ENCODE measurements at regions not wholly inside any gene's neighbourhood (a gene's known extent, or its start where the extent isn't known, plus 50 kb on each side); places are given as distances from the start of the nearest gene placed in this dataset.

DNA sequence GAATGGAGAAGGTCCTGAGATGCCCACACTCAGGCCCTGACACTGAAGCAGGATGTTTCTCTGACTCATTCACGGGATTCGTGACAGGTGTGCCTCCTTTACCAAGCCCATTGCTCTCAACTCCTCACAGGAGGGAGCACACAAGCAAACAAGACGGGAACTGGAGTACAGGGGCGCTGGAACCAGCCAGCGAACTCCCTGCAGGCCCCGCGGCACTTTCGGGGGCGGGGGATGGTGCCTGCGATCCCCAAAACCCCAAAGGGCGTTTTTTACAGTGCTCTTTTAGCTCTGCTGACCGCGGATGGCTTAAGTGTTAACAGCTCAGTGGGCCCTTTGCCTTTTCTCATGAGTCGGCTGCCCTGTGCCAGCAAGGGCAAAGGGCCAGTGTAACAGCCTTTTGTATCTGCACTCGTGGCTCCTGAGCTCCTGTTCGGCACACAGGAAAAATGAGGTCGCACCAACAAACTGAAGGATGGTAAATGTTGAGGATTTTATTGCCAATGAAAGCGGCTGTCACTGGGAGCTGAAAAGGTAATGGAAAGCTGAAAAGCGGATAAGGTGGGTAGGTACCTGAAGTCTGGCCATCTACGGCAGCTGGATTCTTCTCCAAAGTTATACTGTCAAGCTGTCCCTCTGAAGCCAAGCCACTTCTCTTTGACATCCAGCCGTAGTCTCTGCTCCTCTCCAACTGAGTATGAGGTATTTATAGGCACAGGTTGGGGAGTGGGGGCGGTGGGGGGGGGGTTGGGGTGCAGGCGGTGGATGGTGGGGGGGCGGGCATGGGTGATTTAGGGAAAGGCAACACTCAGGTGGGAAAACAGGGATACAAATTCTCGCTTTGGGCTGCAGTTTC is 65.0 kb upstream of the TRPC4 start:
- DNase-seq (ENCODE audit: low spot score): no peak

DNA sequence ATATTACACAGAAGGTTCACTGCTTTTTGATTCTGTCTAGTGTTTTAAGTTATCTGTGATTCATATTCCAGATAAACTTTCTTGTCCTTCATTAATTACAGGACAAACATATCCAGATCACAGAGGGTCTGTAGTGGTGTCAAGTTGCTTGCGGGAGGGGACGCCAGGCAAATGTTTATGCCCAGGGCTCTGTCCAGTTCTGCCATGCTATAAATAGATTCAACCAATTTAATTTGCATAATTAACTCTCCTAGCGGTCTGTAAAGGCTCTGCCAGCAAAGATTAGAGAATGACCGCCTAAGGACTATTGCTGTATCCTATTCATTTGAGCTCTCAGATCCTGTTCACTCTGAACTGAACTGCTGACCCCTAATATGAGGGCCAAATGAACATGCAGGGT is 59.7 kb upstream of the TRPC4 start:
- no peak for DNase-seq (ENCODE audit: low spot score)

DNA sequence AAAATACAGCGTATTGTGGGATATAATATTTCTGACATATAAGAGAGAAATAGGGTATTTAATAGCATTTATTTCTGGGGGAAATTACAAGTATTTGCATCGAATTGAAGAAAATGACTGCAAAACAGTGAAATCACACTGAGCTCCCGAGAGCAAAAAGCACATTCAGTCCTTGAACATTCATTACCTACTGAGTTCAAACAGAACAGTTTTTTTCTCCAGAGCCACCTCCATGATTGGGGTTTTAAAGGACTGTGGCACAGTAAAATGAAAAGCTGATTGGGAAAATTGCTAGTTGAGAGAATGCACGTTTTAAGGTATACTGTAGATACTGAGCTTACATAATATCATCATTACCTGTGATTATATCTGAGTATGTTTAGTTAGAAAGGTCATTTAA is 58.0 kb upstream of the TRPC4 start:
- no peak for DNase-seq (ENCODE audit: low spot score)

DNA sequence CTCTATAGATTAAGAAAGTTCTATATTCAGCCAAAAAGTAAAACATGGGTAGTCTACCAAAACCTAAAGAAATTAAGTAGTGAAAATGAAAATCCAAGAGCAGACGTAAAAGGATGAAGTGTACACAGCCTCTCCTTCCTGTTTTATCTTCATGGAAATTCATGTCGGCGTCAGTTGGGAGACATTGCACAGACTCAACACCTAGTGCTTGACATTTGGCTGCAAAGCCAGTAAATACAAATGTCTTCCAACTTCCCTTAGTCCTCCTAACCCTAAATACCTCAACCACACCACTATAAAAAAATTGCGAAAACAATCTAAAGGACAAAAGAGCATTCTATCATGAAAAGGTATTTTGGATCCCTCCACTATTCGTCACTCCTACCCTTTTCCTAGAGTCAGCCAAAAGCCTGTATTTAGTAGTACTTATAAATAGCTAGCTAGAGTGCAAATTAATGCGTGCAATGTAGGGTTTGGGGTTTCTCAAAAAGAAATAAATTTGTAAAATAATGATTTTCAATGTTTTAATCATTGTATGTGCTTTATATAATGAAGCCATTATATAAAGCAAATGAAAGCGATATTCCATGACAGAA is 56.4 kb upstream of the TRPC4 start:
- DNase-seq (ENCODE audit: low spot score): no peak

DNA sequence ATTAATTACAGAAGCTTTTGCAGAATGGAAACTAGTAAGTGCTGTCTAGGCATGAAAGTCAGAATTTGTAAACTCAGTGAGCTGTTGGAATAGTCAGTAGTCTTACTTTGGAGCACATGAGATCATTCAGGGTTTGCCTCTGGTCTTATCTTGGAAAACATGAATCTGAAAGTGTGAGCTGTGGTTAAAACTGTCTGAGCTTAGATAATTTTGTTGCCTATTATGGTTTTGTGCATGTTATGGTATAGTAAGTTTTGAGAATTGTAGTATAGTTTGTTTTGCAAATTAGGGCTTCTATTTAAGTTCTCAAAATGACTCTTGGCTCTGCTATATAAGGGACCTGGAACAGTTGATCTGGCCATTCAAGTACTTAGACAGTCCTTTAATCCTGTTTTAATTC is 53.7 kb upstream of the TRPC4 start:
- no peak for DNase-seq (ENCODE audit: low spot score)

DNA sequence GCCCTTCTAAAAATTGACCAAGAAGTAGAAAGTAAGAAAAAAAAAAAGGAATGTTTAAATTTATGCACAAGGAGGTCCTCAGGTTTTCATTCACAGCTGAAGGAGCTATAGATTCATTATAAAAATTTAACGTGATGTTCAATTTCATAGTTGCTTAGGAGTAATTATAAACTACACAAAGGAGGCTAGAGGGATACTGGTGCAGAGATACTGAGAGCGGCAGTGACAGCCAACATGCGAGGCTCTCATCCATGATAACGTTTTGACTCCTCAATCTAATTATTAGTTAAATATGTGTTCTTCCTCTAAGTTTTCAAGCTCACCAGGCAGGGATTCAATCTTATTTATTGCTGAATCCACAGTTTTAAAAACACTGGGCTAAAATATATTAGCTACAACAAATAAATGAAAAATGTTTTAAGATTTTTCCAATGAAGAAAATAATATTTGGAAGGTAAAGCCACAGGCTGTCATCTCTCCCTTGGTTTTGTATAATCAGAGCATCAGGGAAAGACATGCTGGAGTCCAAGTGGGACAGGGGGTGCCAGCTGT is 49.8 kb upstream of the TRPC4 start:
- no peak for DNase-seq (ENCODE audit: low spot score)
